Myocyte (in vitro differentiated cells): ENCODE measurements at regions not wholly inside any gene's neighbourhood (a gene's known extent, or its start where the extent isn't known, plus 50 kb on each side); places are given as distances from the start of the nearest gene placed in this dataset.
A peak's percentile ranks its signal among the peaks of the same experiment; 100 is the strongest.
"Not testable (repeated sequence)": the region's sequence is repeated elsewhere in the genome, so short reads cannot be mapped to it uniquely, and the experiment has no call there.

Source experiments
- DNase-seq: peaks from one replicate; pipeline ENCODE4 v3.0.0-alpha.2; 2012; ENCODE audit warnings: low read depth

GRCh38 chr6:168913866-168914469, 339.7 kb downstream of the THBS2 start:
- no peak for DNase-seq

- DNase-seq = not testable (repeated sequence)
Observed at GRCh38 chr6:168913231-168913865, 340.3 kb downstream of the THBS2 start.

- no peak for DNase-seq
Observed at GRCh38 chr6:168909288-168909687, 344.4 kb downstream of the THBS2 start.

GRCh38 chr6:168908887-168909286, 344.8 kb downstream of the THBS2 start:
- DNase-seq = peak; percentile 84

GRCh38 chr6:168908166-168908565, 345.5 kb downstream of the THBS2 start:
- DNase-seq = peak; percentile 48

- DNase-seq = peak; percentile 59
Observed at GRCh38 chr6:168906391-168906790, 347.3 kb downstream of the THBS2 start.

- DNase-seq = peak; percentile 83
Observed at GRCh38 chr6:168905451-168906090, 348.1 kb downstream of the THBS2 start.

- no peak for DNase-seq
Observed at GRCh38 chr6:168903613-168904345, 349.9 kb downstream of the THBS2 start.

- DNase-seq = no peak
Observed at GRCh38 chr6:168902075-168902474, 351.6 kb downstream of the THBS2 start.

GRCh38 chr6:168901076-168901475, 352.6 kb downstream of the THBS2 start:
- DNase-seq = no peak

GRCh38 chr6:168896321-168896720, 357.3 kb downstream of the THBS2 start:
- DNase-seq = no peak

- DNase-seq = peak; percentile 85
Observed at GRCh38 chr6:168895102-168895812, 358.4 kb downstream of the THBS2 start.

GRCh38 chr6:168892031-168892430, 361.6 kb downstream of the THBS2 start:
- DNase-seq = no peak

- no peak for DNase-seq
Observed at GRCh38 chr6:168890981-168891365, 362.7 kb downstream of the THBS2 start.

GRCh38 chr6:168890306-168890980, 363.2 kb downstream of the THBS2 start:
- DNase-seq = no peak

- peak; percentile 56 for DNase-seq
Observed at GRCh38 chr6:168888786-168889345, 364.8 kb downstream of the THBS2 start.

GRCh38 chr6:168888102-168888501, 365.5 kb downstream of the THBS2 start:
- DNase-seq = no peak

GRCh38 chr6:168887621-168888020, 366.0 kb downstream of the THBS2 start:
- DNase-seq = no peak

- DNase-seq = no peak
Observed at GRCh38 chr6:168886964-168887363, 366.7 kb downstream of the THBS2 start.
